Pancreas (tissue), 10 donors: ENCODE measurements at regions not wholly inside any gene's neighbourhood (a gene's known extent, or its start where the extent isn't known, plus 50 kb on each side); places are given as distances from the start of the nearest gene placed in this dataset.
"Not testable (repeated sequence)": the region's sequence is repeated elsewhere in the genome, so short reads cannot be mapped to it uniquely, and the experiment has no call there.

ENCODE experiments used
- ATAC-seq, 4 donors: fragments of 200-7000 bp; cut with Tn5 transposase; one replicate each; pipeline versions ENCODE4 v1.8.0 to v1.9.1; 2020; ENCODE audit warnings: mild to moderate bottlenecking in 4 of 4, moderate library complexity in 4 of 4
- DNase-seq, 6 donors: peaks; one replicate each; pipeline ENCODE4 v3.0.0-alpha.2; 2020
- FAIRE-seq: peaks from 2 replicates; lab custom pipeline; 2012; peaks lifted over from hg19 to GRCh38; lab: Jason Lieb, UNC
- H3K27ac ChIP-seq, 4 donors: fragments of 200-600 bp; sonication (generic); 1 replicate in 3 of 4; 2 replicates in 1 of 4; pipeline versions ENCODE4 v1.5.0 to v1.8.0; 2020
- H3K27me3 ChIP-seq, 4 donors: fragments of 200-600 bp; one replicate each; pipeline ENCODE4 v1.8.0; 2021
- H3K36me3 ChIP-seq, 3 donors: fragments of 200-600 bp; sonication (generic) in 1 of 3; one replicate each; pipeline versions ENCODE4 v1.5.0 to v1.8.0; 2020 to 2021
- H3K4me1 ChIP-seq, 3 donors: fragments of 200-600 bp; one replicate each; pipeline ENCODE4 v1.8.0; 2021
- H3K4me3 ChIP-seq, 4 donors: fragments of 200-600 bp; sonication (generic) in 2 of 4; one replicate each; pipeline versions ENCODE4 v1.5.0 to v1.8.0; 2020 to 2021
- H3K9me3 ChIP-seq, 4 donors: fragments of 200-600 bp; one replicate each; pipeline ENCODE4 v1.8.0; 2021
- WGBS, 2 donors: extraction: QIAGEN DNeasy Blood & Tissue Kit; methylation state at CpG; one replicate each; pipeline ENCODE4 v1.1.7; 2013; 5-methylcytosine and 5-hydroxymethylcytosine counted together
- intact Hi-C, 3 donors: fragments of 100-400 bp; cut with DNase I; formaldehyde crosslinking; loops; one replicate each; pipeline versions ENCODE4 v1.11.1 to v1.14.2; 2022
- TF ChIP-seq, protein P1 (sequence below), 4 donors: fragments of 200-600 bp; sonication (generic) in 3 of 4; IDR thresholded peaks; one replicate each; pipeline versions ENCODE4 v1.5.0 to v1.8.0; 2021; ENCODE audit warnings: antibody characterized with exemption in 4 of 4
- donor health status: healthy with polysubstance abuse.
- donor health status: DM: no; HTN: no; CAD: no; lungs with moderate emphysema.
- donor health status: DM: no; HTN: no; CAD: no.
- donor health status: control.
- donor health status: control.
- donor health status: Bipolar disorder and iron deficiency.
- donor health status: DM: yes; HTN: yes; CAD: no.
- donor health status: DM: no; HTN: no; CAD: no.
- donor health status: DM: no; HTN: no; CAD: no.
- donor health status: DM: yes; HTN: yes; CAD: no.

DNA sequence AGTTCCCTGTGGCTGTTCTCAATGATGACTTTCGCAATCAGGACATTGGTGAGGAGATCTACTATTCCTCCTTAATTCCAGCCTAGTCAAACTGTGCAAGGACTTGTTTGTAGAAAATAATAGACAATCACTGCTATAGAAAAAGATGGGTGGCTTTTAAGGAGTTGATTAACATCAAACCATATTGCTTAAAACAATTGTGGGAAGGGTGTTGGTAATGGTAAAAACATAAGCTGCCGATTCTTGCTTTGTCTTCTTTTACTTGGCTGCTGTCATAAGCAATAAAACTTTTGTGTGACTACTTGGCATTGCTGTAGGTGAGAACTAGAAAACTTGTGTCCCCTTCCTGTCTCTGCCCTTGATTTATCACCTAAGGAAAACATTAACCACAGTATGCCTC is 561.2 kb upstream of the SEMA6A start:
- Histone ChIP-seq H3K4me1 (no peaks in the 10 kb centered on the region), H3K4me3 (no peak overlapping the region), H3K9me3 (no peaks in the 10 kb centered on the region), H3K36me3 (no peaks in the 10 kb centered on the region), H3K27ac (no peak overlapping the region), H3K27me3 (no peaks in the 10 kb centered on the region)
- TF ChIP-seq, protein P1, sequence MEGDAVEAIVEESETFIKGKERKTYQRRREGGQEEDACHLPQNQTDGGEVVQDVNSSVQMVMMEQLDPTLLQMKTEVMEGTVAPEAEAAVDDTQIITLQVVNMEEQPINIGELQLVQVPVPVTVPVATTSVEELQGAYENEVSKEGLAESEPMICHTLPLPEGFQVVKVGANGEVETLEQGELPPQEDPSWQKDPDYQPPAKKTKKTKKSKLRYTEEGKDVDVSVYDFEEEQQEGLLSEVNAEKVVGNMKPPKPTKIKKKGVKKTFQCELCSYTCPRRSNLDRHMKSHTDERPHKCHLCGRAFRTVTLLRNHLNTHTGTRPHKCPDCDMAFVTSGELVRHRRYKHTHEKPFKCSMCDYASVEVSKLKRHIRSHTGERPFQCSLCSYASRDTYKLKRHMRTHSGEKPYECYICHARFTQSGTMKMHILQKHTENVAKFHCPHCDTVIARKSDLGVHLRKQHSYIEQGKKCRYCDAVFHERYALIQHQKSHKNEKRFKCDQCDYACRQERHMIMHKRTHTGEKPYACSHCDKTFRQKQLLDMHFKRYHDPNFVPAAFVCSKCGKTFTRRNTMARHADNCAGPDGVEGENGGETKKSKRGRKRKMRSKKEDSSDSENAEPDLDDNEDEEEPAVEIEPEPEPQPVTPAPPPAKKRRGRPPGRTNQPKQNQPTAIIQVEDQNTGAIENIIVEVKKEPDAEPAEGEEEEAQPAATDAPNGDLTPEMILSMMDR (IDR thresholded peaks at IDR 0.05), result no peak
- DNase-seq (no peak), FAIRE-seq (no peak), ATAC-seq (no peak)
- WGBS, 2 donors, result 73 to 77% methylated on average over 2 of the region's 2 CpGs
- intact Hi-C loops, result no loop called here

DNA sequence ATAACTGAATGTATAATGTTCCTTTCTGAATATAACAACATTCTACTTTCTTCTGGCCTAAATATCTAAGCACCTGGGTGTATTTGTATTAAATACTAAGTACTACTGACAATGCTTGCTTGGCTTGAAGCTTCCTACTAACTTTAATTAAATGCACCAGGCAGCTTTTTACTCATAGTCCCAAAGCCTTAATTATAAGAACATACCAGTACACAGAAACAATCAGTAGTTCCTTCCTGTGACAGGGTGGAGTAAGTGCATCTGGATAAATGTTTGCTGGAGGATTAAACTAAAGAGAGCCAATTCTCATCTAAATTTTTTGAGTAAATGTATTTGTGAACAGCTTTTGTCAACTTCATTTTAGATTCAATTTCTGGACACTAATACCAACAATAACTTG is 558.6 kb upstream of the SEMA6A start:
- Histone ChIP-seq H3K27ac (no peak overlapping the region), H3K9me3 (no peaks in the 10 kb centered on the region), H3K4me3 (no peak overlapping the region), H3K36me3 (no peaks in the 10 kb centered on the region), H3K4me1 (no peaks in the 10 kb centered on the region), H3K27me3 (no peaks in the 10 kb centered on the region)
- TF ChIP-seq, protein P1 (IDR thresholded peaks at IDR 0.05), result no peak
- ATAC-seq (no peak), DNase-seq (no peak), FAIRE-seq (no peak)
- intact Hi-C loops, result no loop called here

DNA sequence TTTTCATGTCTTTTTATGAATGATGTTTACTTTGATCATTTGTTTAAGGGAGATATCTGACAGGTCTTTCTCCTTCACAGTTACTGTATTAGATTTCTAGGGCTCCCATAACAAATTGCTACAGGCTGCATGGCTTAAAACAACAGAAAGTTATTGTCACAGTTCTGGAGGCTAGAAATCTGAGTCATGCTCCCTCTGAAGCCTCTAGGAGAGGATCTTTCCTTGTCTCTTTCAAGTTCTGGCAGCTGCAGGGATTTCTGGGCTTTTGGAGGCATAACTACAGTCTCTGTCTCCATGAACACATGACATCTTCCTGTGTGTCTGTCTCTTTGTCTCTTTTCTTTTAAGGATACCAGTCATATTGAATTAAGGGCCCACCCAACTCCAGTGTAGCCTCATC is 557.3 kb upstream of the SEMA6A start:
- intact Hi-C loops, result no loop called here
- no peaks in the 10 kb centered on the region for H3K27me3 ChIP-seq
- TF ChIP-seq, protein P1 (IDR thresholded peaks at IDR 0.05), result no peak
- H3K9me3 ChIP-seq, result no peaks in the 10 kb centered on the region
- no peaks in the 10 kb centered on the region for H3K4me1 ChIP-seq
- H3K27ac ChIP-seq, result no peak overlapping the region
- FAIRE-seq (no peak), DNase-seq (no peak), ATAC-seq (no peak)
- H3K36me3 ChIP-seq, result no peaks in the 10 kb centered on the region
- no peak overlapping the region for H3K4me3 ChIP-seq

DNA sequence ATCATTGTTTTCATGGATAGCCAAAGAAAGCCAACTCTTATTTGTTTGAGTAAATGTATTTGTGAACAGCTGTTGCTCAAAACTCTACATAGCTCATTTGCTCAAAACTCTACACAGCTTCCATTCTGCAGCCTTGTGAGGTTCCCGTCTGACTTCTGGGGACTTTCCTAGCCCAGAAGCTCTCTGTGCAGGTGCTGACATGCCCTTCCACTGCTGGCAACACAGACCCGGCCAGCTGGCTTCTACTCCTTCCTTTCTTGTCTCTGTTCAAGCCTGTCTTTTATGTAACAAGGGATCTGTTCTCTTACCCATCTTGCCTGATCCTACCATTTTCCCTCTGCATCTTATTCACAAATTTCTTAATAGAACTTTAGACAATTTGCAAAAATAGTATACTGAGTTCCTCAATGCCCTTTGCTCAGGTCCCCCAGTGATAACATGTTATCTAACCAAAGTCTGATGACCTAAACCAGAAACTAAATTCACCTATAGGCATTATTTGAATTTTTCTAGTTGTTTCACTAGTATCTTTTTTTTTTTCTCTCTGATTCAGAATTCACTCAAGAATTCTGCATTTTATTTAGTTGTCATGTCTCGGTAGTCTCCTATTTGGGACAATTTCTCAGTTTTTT is 556.5 kb upstream of the SEMA6A start:
- no peaks in the 10 kb centered on the region for H3K9me3 ChIP-seq
- WGBS, 2 donors, result 59 to 68% methylated on average over 3 of the region's 3 CpGs
- TF ChIP-seq, protein P1 (IDR thresholded peaks at IDR 0.05), result no peak
- no peak for FAIRE-seq
- intact Hi-C loops, result no loop called here
- H3K27me3 ChIP-seq, result no peaks in the 10 kb centered on the region
- ATAC-seq, result peak in 2 of 4 donors; percentile 55 to 70
- H3K4me1 ChIP-seq, result no peaks in the 10 kb centered on the region
- no peak overlapping the region for H3K4me3 ChIP-seq
- peak in 1 of 6 donors; percentile 14 for DNase-seq
- no peaks in the 10 kb centered on the region for H3K36me3 ChIP-seq
- H3K27ac ChIP-seq, result no peak overlapping the region

DNA sequence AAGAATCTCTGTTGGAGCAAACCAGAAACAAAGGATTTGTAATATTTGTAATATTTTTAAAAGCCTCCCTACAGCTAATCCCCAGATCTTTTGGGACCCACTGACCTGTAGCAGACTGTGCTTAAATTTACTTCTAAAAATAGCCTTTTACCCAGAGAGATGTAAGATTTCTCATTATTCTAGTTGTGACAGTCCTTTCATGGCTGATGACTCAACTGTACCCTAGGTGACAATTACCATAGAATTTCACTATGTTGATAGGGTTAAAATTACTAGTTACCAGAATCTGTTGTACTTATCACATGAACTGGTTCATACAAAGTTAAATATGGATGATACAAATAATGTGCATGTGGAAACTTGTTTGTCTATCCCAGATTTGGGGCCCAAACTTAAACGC is 543.9 kb upstream of the SEMA6A start:
- Histone ChIP-seq H3K27ac (no peak overlapping the region), H3K27me3 (no peaks in the 10 kb centered on the region), H3K36me3 (no peaks in the 10 kb centered on the region), H3K4me1 (no peaks in the 10 kb centered on the region), H3K4me3 (no peak overlapping the region), H3K9me3 (no peaks in the 10 kb centered on the region)
- WGBS, 2 donors, result 71 to 87% methylated on average over 1 of the region's 1 CpG
- TF ChIP-seq, protein P1 (IDR thresholded peaks at IDR 0.05), result no peak
- intact Hi-C loops, result no loop called here
- DNase-seq, result no peak
- FAIRE-seq, result no peak
- ATAC-seq, result no peak

DNA sequence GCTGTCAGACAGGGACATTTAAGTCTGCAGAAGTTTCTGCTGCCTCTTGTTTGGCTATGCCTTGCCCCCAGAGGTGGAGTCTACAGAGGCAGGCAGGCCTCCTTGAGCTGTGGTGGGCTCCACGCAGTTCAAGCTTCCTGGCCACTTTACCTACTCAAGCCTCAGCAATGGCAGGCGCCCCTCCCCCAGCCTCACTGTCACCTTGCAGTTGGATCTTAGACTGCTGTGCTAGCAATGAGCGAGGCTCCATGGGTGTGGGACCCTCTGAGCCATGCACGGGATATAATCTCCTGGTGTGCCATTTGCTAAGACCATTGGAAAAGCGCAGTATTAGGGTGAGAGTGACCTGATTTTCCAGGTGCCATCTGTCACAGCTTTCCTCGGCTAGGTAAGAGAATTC is 542.7 kb upstream of the SEMA6A start:
- H3K4me1 ChIP-seq, H3K9me3 ChIP-seq, intact Hi-C loops, H3K27me3 ChIP-seq, H3K27ac ChIP-seq, H3K36me3 ChIP-seq, FAIRE-seq, DNase-seq, ATAC-seq, H3K4me3 ChIP-seq: not testable (repeated sequence)
- 61 to 77% methylated on average over 6 of the region's 6 CpGs for WGBS, 2 donors
